Keratinocyte (primary cell): ENCODE measurements at regions not wholly inside any gene's neighbourhood (a gene's known extent, or its start where the extent isn't known, plus 50 kb on each side); places are given as distances from the start of the nearest gene placed in this dataset.

Experiments used
- CTCF ChIP-seq, 3 experiments: IDR thresholded peaks in 1 of 3; conservative IDR thresholded peaks in 1 of 3; optimal IDR thresholded peaks in 1 of 3; 2 replicates in 2 of 3; 3 replicates in 1 of 3; pipeline versions ENCODE3 to v1.5.1; 2011; ENCODE audit warnings: low read length in 3 of 3, mild to moderate bottlenecking in 3 of 3, moderate library complexity in 2 of 3, control low read depth in 1 of 3, inconsistent platforms in 1 of 3; ENCODE audit not compliant: insufficient read depth in 2 of 3; ENCODE audit errors: extremely low read depth in 1 of 3
- EZH2 ChIP-seq: IDR thresholded peaks from one replicate; pipeline ENCODE4 v1.6.1; 2012; ENCODE audit warnings: inconsistent platforms, mild to moderate bottlenecking, low read length, moderate library complexity

GRCh38 chr14:46279327-46279726 lies 372.3 kb downstream of the RPL10L start:
- no peak for TF ChIP-seq CTCF (optimal IDR thresholded peaks at IDR 0.05 in 1 of 3, IDR thresholded peaks at IDR 0.05 in 1 of 3, conservative IDR thresholded peaks at IDR 0.05 in 1 of 3; ENCODE audit: extremely low read depth in 1 of 3, insufficient read depth in 2 of 3, low read length in 3 of 3)
- TF ChIP-seq EZH2 = no peak
